Activated naive CD4-positive, alpha-beta T cell treated with anti-CD3 and anti-CD28 coated beads for 36 hours (primary cell): ENCODE measurements at regions not wholly inside any gene's neighbourhood (a gene's known extent, or its start where the extent isn't known, plus 50 kb on each side); places are given as distances from the start of the nearest gene placed in this dataset.

ENCODE experiments used
- CTCF ChIA-PET: fragments of 350-600 bp; sonication (Branson Sonifier 250); formaldehyde crosslinking; loops from one replicate; lab custom pipeline; 2021; ENCODE audit warnings: antibody characterized with exemption; lab: Charles Lee
- DNase-seq: peaks from one replicate; pipeline ENCODE4 v3.0.0-alpha.2; 2020
- H3K27ac Mint-ChIP-seq: one replicate; pipeline ENCODE4 v1.8.0; 2021; ENCODE audit warnings: mild to moderate bottlenecking, mixed read lengths
- H3K27me3 Mint-ChIP-seq: one replicate; pipeline ENCODE4 v1.8.0; 2021; ENCODE audit warnings: low read depth, mixed read lengths
- H3K36me3 Mint-ChIP-seq: one replicate; pipeline ENCODE4 v1.8.0; 2021; ENCODE audit warnings: low read depth, mixed read lengths
- H3K4me1 Mint-ChIP-seq: one replicate; pipeline ENCODE4 v1.8.0; 2021; ENCODE audit warnings: low read depth, mixed read lengths
- H3K4me3 Mint-ChIP-seq: one replicate; pipeline ENCODE4 v1.8.0; 2021; ENCODE audit warnings: mild to moderate bottlenecking, moderate library complexity, mixed read lengths
- H3K9me3 Mint-ChIP-seq: one replicate; pipeline ENCODE4 v1.8.0; 2021; ENCODE audit warnings: mixed read lengths
- intact Hi-C: fragments of 100-400 bp; cut with micrococcal nuclease; formaldehyde crosslinking; loops from one replicate; pipeline ENCODE4 v1.15.1; 2023

DNA sequence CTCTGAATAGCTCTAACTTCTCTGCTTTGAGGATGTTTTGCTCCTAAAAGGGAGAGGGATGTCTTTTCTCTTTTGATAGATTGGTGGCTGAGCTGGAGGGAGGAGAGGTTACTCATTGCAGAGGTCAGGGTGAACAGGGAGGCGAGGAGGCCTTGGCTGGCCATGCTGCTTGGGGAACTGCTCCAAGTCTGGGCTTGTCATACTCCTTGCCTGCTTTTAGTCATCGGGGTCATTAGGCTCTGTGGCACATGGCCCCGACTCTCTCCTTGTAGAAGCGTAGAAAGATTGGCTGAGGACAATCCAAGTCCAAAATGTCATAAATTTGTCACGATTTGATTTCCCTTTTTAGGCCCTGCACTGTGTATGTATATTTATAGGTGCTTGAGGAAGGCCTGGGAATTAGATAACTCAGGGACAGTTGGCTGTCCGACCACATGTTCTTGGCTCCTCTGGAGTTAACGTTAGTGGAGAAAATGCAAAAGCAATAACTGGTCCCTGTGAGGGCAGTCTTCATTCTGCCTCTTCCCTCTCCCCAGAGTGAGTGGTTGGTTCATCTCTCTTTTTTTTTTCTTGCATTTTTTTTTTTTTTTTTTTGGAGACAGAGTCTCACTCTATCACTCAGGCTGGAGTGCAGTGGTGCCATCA, 160.1 kb downstream of the SCP2D1 start:
- DNase-seq, result no peak
- H3K4me1 Mint-ChIP-seq, result peaks cover 2% of the 10 kb centered on the region
- no peaks in the 10 kb centered on the region for H3K36me3 Mint-ChIP-seq
- no peak overlapping the region for H3K27ac Mint-ChIP-seq
- no peaks in the 10 kb centered on the region for H3K9me3 Mint-ChIP-seq
- H3K4me3 Mint-ChIP-seq, result no peak overlapping the region
- peaks cover 3% of the 10 kb centered on the region for H3K27me3 Mint-ChIP-seq
- intact Hi-C loops, result no loop called here
- CTCF ChIA-PET, result no interaction called here

DNA sequence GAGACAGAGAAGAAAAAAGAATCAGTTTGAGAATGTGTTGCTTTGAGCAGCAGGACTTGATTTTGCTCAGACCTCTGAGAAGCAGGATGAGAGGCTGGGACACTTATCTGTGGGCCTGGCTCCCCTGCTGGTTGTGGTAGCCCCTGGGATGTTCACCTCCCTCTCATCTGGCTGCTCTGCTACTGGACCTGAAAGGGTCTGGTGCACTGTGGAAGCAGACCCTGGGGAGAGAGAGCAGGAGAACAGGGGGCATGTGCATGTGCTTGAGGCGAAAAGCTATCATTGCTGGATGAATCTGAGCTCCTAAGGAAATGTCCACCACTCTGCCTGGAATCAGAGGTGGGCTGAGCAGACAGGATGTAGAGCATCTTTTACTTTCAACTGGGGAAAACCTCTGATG, 161.1 kb downstream of the SCP2D1 start:
- intact Hi-C loops, result no loop called here
- H3K4me3 Mint-ChIP-seq, result no peak overlapping the region
- no peak for DNase-seq
- CTCF ChIA-PET, result no interaction called here
- peaks cover 3% of the 10 kb centered on the region for H3K27me3 Mint-ChIP-seq
- H3K4me1 Mint-ChIP-seq, result peaks cover 2% of the 10 kb centered on the region
- H3K27ac Mint-ChIP-seq, result no peak overlapping the region
- H3K9me3 Mint-ChIP-seq, result no peaks in the 10 kb centered on the region
- no peaks in the 10 kb centered on the region for H3K36me3 Mint-ChIP-seq

DNA sequence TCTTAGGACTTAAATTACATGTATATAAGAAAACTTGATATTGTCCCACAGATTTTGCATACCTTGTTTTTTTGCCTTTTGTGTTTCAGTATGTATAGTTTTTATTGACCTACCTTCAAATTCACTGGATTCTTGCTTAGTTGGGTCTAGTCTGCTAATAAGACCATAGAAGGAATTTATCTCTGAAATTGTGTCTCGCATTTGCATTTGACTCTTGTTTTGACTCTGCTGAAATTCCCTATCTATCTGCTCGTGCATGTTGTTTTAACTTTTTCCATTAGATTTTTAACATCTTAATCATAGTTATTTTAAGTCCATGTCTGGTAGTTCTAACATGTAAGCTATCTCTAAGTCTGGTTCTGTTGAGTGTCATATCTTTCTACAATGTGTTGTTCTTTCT, 163.9 kb downstream of the SCP2D1 start:
- peaks cover 8% of the 10 kb centered on the region for H3K27me3 Mint-ChIP-seq
- no peak overlapping the region for H3K4me3 Mint-ChIP-seq
- DNase-seq, result no peak
- intact Hi-C loops, result no loop called here
- H3K36me3 Mint-ChIP-seq, result no peaks in the 10 kb centered on the region
- no peaks in the 10 kb centered on the region for H3K9me3 Mint-ChIP-seq
- CTCF ChIA-PET, result no interaction called here
- no peak overlapping the region for H3K27ac Mint-ChIP-seq
- H3K4me1 Mint-ChIP-seq, result peaks cover 2% of the 10 kb centered on the region

GRCh38 chr20:18978311-18978710, 164.7 kb downstream of the SCP2D1 start:
- intact Hi-C loops, result no loop called here
- no peaks in the 10 kb centered on the region for H3K36me3 Mint-ChIP-seq
- H3K27ac Mint-ChIP-seq, result no peak overlapping the region
- no peak for DNase-seq
- CTCF ChIA-PET, result no interaction called here
- no peak overlapping the region for H3K4me3 Mint-ChIP-seq
- H3K4me1 Mint-ChIP-seq, result peaks cover 2% of the 10 kb centered on the region
- peaks cover 8% of the 10 kb centered on the region for H3K27me3 Mint-ChIP-seq
- no peaks in the 10 kb centered on the region for H3K9me3 Mint-ChIP-seq

DNA sequence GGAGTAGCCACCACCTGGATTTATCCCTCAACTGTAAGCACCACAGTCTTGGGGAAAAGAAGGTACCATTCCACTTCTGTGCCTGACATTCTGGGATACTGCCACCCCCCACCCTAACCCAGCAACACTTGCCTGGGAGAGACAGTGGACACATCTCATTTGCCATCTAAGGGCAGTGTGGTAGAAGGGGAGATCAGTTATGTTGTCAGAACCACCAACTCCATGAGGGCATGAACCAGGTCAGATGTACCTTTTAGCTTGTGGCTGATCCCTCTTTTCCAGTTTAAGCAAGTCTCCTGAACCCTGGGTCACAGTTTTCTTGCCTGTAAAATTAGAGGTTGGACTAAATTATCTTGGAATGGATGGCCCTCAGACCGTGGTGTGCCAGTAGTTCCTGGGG, 165.5 kb downstream of the SCP2D1 start:
- peaks cover 8% of the 10 kb centered on the region for H3K27me3 Mint-ChIP-seq
- no peak for DNase-seq
- peaks cover 2% of the 10 kb centered on the region for H3K4me1 Mint-ChIP-seq
- no peaks in the 10 kb centered on the region for H3K36me3 Mint-ChIP-seq
- H3K27ac Mint-ChIP-seq, result no peak overlapping the region
- no peaks in the 10 kb centered on the region for H3K9me3 Mint-ChIP-seq
- CTCF ChIA-PET, result no interaction called here
- intact Hi-C loops, result no loop called here
- no peak overlapping the region for H3K4me3 Mint-ChIP-seq

GRCh38 chr20:18981962-18982539, 168.5 kb downstream of the SCP2D1 start:
- no peaks in the 10 kb centered on the region for H3K9me3 Mint-ChIP-seq
- peaks cover 2% of the 10 kb centered on the region for H3K4me1 Mint-ChIP-seq
- no peaks in the 10 kb centered on the region for H3K36me3 Mint-ChIP-seq
- CTCF ChIA-PET, result no interaction called here
- intact Hi-C loops, result no loop called here
- H3K27ac Mint-ChIP-seq, result no peak overlapping the region
- H3K4me3 Mint-ChIP-seq, result no peak overlapping the region
- H3K27me3 Mint-ChIP-seq, result peaks cover 5% of the 10 kb centered on the region
- no peak for DNase-seq

DNA sequence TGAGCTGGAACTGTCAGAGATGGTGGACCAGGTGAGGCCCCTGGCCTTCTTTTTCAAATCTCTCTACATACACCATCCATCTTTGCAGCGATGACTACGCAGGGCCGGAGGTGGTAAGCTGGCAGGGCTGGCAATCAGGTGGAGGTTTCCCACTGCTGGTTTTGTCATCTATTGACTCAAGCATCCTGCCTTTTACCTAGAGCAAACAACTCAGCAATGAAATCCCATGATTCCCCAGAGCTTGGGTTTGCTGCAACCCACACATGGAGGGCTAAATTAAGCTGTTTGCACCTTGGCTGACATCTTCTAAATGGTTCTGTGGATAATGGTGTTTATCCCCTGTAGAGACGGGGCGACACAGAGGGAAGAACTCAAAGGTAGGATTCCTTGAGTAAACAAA, 170.2 kb downstream of the SCP2D1 start:
- H3K4me3 Mint-ChIP-seq, result no peak overlapping the region
- no peak for DNase-seq
- intact Hi-C loops, result no loop called here

GRCh38 chr20:18984238-18985200, 170.9 kb downstream of the SCP2D1 start:
- no peaks in the 10 kb centered on the region for H3K9me3 Mint-ChIP-seq
- no peak overlapping the region for H3K27ac Mint-ChIP-seq
- H3K36me3 Mint-ChIP-seq, result no peaks in the 10 kb centered on the region
- intact Hi-C loops, result no loop called here
- no peaks in the 10 kb centered on the region for H3K4me1 Mint-ChIP-seq
- H3K27me3 Mint-ChIP-seq, result peaks cover 5% of the 10 kb centered on the region
- CTCF ChIA-PET, result no interaction called here
- no peak overlapping the region for H3K4me3 Mint-ChIP-seq
- no peak for DNase-seq

More for the DNA sequence above, 170.2 kb downstream of the SCP2D1 start:
- Mint-ChIP-seq H3K27me3 (peaks cover 5% of the 10 kb centered on the region), H3K36me3 (no peaks in the 10 kb centered on the region), H3K9me3 (no peaks in the 10 kb centered on the region), H3K4me1 (no peaks in the 10 kb centered on the region), H3K27ac (no peak overlapping the region)
- CTCF ChIA-PET, result no interaction called here

DNA sequence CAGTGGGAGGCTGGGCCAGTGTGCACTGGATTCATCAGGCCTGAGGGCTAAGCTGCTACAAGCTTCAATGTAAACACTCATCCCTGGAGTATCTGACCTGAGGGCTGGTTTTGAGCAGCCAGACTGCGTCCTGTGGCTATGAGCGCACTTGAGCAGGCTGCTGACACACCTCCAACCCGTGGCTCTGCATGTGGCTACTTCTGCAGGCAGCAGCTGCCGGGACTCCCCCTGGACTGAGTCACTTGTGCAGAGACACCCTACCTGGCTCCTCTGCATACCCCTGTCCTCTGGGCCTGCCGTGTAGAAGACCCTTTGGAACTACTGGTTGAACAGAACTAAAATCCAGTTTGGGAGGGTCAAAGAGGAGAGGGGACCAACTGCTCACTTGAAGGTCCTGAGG, 172.0 kb downstream of the SCP2D1 start:
- no peak for DNase-seq
- H3K36me3 Mint-ChIP-seq, result no peaks in the 10 kb centered on the region
- no peaks in the 10 kb centered on the region for H3K4me1 Mint-ChIP-seq
- H3K27ac Mint-ChIP-seq, result no peak overlapping the region
- H3K27me3 Mint-ChIP-seq, result peaks cover 5% of the 10 kb centered on the region
- CTCF ChIA-PET, result no interaction called here
- intact Hi-C loops, result no loop called here
- H3K4me3 Mint-ChIP-seq, result no peak overlapping the region
- H3K9me3 Mint-ChIP-seq, result no peaks in the 10 kb centered on the region

GRCh38 chr20:18986146-18986830, 172.7 kb downstream of the SCP2D1 start:
- Mint-ChIP-seq H3K4me1 (no peaks in the 10 kb centered on the region), H3K27me3 (no peaks in the 10 kb centered on the region)
- intact Hi-C loops, result no loop called here

DNA sequence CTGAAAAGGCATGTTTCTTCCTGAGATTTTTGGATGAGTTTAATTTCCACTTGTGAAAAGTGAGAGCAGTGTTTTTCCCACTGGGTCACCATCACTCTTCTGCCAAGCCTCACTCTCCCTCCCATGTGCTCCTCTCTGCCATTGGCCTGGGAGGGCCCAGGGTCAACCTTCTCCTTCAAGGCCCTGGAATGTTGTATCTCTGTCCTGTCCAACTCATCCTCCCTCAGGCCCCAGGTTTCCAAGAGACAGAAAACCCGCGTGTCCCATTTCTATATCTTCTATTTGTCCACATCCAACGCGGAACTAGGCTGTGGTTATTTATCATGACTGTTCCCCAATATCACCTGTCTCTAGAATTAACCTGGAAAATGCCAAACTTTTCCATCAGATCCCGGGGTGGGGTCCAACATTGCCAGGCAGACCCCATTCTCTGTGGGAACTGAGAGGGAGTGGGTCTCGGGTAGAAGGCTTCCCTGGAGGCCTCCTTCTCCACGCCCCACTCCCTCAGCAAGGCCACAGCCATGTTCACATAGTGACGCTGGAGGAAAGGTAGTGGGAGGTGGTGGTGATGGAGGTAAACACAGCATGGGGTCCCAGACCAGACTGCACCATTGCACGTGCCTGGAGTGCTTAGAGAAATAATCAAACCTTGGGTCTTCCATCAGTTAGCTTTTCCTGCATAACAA, 173.5 kb downstream of the SCP2D1 start:
- no peaks in the 10 kb centered on the region for H3K36me3 Mint-ChIP-seq
- no peaks in the 10 kb centered on the region for H3K4me1 Mint-ChIP-seq
- intact Hi-C loops, result no loop called here
- no peaks in the 10 kb centered on the region for H3K27me3 Mint-ChIP-seq
- CTCF ChIA-PET, result no interaction called here
- DNase-seq, result no peak
- H3K9me3 Mint-ChIP-seq, result no peaks in the 10 kb centered on the region
- H3K27ac Mint-ChIP-seq, result no peak overlapping the region
- no peak overlapping the region for H3K4me3 Mint-ChIP-seq

More at GRCh38 chr20:18986146-18986830, 172.7 kb downstream of the SCP2D1 start:
- Mint-ChIP-seq H3K27ac (no peak overlapping the region), H3K9me3 (no peaks in the 10 kb centered on the region), H3K36me3 (no peaks in the 10 kb centered on the region), H3K4me3 (no peak overlapping the region)
- CTCF ChIA-PET, result no interaction called here
- DNase-seq, result no peak
